T-cell (primary cell): ENCODE measurements at regions not wholly inside any gene's neighbourhood (a gene's known extent, or its start where the extent isn't known, plus 50 kb on each side); places are given as distances from the start of the nearest gene placed in this dataset.

Source experiments
- ATAC-seq, 4 experiments: fragments of 200-7000 bp in 3 of 4; fragments of 150-1000 bp in 1 of 4; cut with Tn5 transposase; replicated peaks in 1 of 4; 1 replicate in 3 of 4; 2 replicates in 1 of 4; pipeline ENCODE4 v1.10.0; 2021; ENCODE audit warnings: moderate library complexity in 3 of 4, mild to moderate bottlenecking in 2 of 4, moderate number of reproducible peaks in 1 of 4
- CTCF ChIA-PET, 2 donors: fragments of 300-600 bp; sonication (Branson Sonifier 250); formaldehyde crosslinking; loops; one replicate each; lab custom pipeline; 2022; ENCODE audit warnings: antibody characterized with exemption in 2 of 2; lab: Charles Lee
- POLR2A ChIA-PET, 2 donors: fragments of 300-600 bp; sonication (Branson Sonifier 250); formaldehyde crosslinking; loops; one replicate each; lab custom pipeline; 2022; ENCODE audit warnings: antibody characterized with exemption in 2 of 2; lab: Charles Lee
- DNase-seq, 35 experiments: peaks; one replicate each; pipeline versions ENCODE4 v3.0.0 to v3.0.0-alpha.2; 2013 to 2023
- H3K27ac ChIP-seq: one replicate; pipeline ENCODE4 v1.5.1; 2013; ENCODE audit warnings: low read length
- H3K27me3 ChIP-seq, 2 experiments: replicated peaks in 1 of 2; 1 replicate in 1 of 2; 2 replicates in 1 of 2; pipeline versions ENCODE4 v1.6.1 to v1.7.0; 2013; ENCODE audit warnings: low read length in 1 of 2, mixed read lengths in 1 of 2; ENCODE audit not compliant: control insufficient read depth in 2 of 2, insufficient read depth in 2 of 2; ENCODE audit errors: extremely low read depth in 1 of 2
- H3K36me3 ChIP-seq, 2 donors: 1 replicate in 1 of 2; 2 replicates in 1 of 2; pipeline versions ENCODE4 v1.6.1 to v1.7.0; 2013; ENCODE audit warnings: low read length in 1 of 2; ENCODE audit not compliant: control insufficient read depth in 2 of 2, insufficient read depth in 1 of 2; ENCODE audit errors: extremely low read depth in 1 of 2
- H3K4me1 ChIP-seq, 2 experiments: 1 replicate in 1 of 2; 2 replicates in 1 of 2; pipeline versions ENCODE4 v1.6.1 to v1.7.0; 2013; ENCODE audit warnings: low read length in 2 of 2, mixed read lengths in 1 of 2; ENCODE audit not compliant: insufficient read depth in 2 of 2, control insufficient read depth in 1 of 2; ENCODE audit errors: extremely low read depth in 1 of 2
- H3K4me3 ChIP-seq, 2 donors: 1 replicate in 1 of 2; 2 replicates in 1 of 2; pipeline versions ENCODE4 v1.5.1 to v1.7.0; 2013; ENCODE audit warnings: mild to moderate bottlenecking in 2 of 2, low read length in 1 of 2, moderate library complexity in 1 of 2; ENCODE audit not compliant: control insufficient read depth in 1 of 2; ENCODE audit errors: extremely low read depth in 1 of 2
- H3K9me3 ChIP-seq: 2 replicates; pipeline ENCODE4 v1.7.0; 2013
- H3K27ac Mint-ChIP-seq, 2 donors: one replicate each; pipeline ENCODE4 v1.8.0; 2020 to 2021; ENCODE audit warnings: mild to moderate bottlenecking in 2 of 2, mixed read lengths in 2 of 2
- H3K27me3 Mint-ChIP-seq, 2 donors: one replicate each; pipeline ENCODE4 v1.8.0; 2021 to 2022; ENCODE audit warnings: mixed read lengths in 2 of 2
- H3K36me3 Mint-ChIP-seq: one replicate; pipeline ENCODE4 v1.8.0; 2021; ENCODE audit warnings: mixed read lengths
- H3K4me1 Mint-ChIP-seq, 3 donors: one replicate each; pipeline ENCODE4 v1.8.0; 2020 to 2022; ENCODE audit warnings: mixed read lengths in 3 of 3, mild to moderate bottlenecking in 1 of 3
- H3K4me3 Mint-ChIP-seq, 3 donors: one replicate each; pipeline ENCODE4 v1.8.0; 2020 to 2022; ENCODE audit warnings: mild to moderate bottlenecking in 3 of 3, mixed read lengths in 3 of 3, moderate library complexity in 3 of 3
- H3K9me3 Mint-ChIP-seq, 3 donors: one replicate each; pipeline ENCODE4 v1.8.0; 2020 to 2022; ENCODE audit warnings: mixed read lengths in 3 of 3
- WGBS: methylation state at CpG from one replicate; pipeline ENCODE4 v1.1.5; 2013; ENCODE audit warnings: missing lambda C conversion rate; ENCODE audit not compliant: insufficient coverage; 5-methylcytosine and 5-hydroxymethylcytosine counted together

DNA sequence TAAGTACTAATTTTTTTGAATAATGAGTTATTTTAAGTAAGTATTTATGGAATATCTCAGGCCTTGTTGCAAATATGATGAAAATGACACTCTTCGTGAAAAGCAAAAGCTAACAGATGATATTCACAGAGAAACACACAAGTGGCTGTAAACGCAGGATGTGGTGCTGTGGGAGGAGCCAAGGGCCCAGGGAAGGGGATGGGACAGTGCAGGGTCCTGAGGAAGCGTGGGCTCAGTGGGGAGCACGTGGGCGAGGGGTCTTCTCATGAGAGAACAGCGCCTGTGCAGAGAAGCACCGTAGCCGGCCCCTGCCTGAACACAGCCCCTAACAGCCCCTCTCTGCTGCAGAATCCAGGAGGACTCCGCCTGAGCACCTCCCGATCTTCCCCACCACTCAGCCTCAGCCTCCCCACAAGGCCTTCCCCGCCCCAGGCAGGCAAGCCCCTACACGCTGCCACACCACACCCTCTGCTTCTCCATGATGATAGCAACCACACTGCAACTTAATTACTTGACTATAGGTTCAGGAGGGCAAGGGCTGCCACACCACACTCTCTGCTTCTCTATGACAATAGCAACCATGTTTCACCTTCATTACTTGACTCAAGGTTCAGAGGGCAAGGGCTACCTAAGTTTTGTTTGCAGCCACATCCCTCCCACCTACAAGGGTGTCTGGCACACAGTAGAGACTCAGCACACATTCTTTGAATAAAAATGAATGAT is 152.6 kb upstream of the RNF32 start:
- Histone ChIP-seq H3K27ac (no peak overlapping the region), H3K4me3 (no peak overlapping the region), H3K4me1 (no peaks in the 10 kb centered on the region), H3K9me3 (no peaks in the 10 kb centered on the region), H3K36me3 (no peaks in the 10 kb centered on the region), H3K27me3 (peaks cover 0 to 10% of the 10 kb centered on the region in 2 experiments)
- Mint-ChIP-seq H3K9me3 (no peaks in the 10 kb centered on the region), H3K27me3 (peaks cover 8 to 17% of the 10 kb centered on the region in 2 donors), H3K4me1 (no peaks in the 10 kb centered on the region), H3K36me3 (no peaks in the 10 kb centered on the region), H3K4me3 (no peak overlapping the region), H3K27ac (no peak overlapping the region)
- POLR2A ChIA-PET, result no interaction called here
- WGBS, result 76% methylated on average over 9 of the region's 12 CpGs
- no peak for ATAC-seq
- CTCF ChIA-PET, result no interaction called here
- DNase-seq, result no peak

DNA sequence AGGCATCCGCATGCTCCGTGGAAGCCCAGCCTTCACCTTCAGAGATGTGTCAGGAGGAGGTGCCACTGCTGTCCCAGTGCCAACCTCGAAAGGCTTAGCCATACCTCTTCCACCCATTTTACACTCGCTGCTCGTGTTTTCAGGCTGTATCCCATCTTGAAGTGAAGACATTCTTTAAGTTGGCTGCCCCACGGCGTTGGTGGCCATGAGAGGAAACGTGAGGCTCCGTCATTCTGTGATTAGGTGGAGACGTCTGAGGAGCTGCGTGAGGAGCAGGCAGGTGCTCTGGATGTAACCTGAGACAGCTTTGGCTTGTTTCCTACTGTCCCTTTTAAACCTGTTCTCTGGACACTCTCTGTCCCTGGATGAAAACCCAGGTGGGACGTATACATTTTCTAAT is 159.9 kb upstream of the RNF32 start:
- Histone ChIP-seq H3K36me3 (no peaks in the 10 kb centered on the region), H3K27me3 (peaks cover 5 to 21% of the 10 kb centered on the region in 2 experiments), H3K4me1 (no peaks in the 10 kb centered on the region), H3K27ac (no peak overlapping the region), H3K9me3 (no peaks in the 10 kb centered on the region), H3K4me3 (no peak overlapping the region)
- H3K36me3 Mint-ChIP-seq, result no peaks in the 10 kb centered on the region
- no peak overlapping the region for H3K4me3 Mint-ChIP-seq
- ATAC-seq (no peak), DNase-seq (no peak)
- no peaks in the 10 kb centered on the region for H3K4me1 Mint-ChIP-seq
- no peak overlapping the region for H3K27ac Mint-ChIP-seq
- CTCF ChIA-PET, result no interaction called here
- H3K9me3 Mint-ChIP-seq, result no peaks in the 10 kb centered on the region
- POLR2A ChIA-PET, result no interaction called here
- peaks cover 16 to 31% of the 10 kb centered on the region in 2 donors for H3K27me3 Mint-ChIP-seq
- 79% methylated on average over 10 of the region's 12 CpGs for WGBS

DNA sequence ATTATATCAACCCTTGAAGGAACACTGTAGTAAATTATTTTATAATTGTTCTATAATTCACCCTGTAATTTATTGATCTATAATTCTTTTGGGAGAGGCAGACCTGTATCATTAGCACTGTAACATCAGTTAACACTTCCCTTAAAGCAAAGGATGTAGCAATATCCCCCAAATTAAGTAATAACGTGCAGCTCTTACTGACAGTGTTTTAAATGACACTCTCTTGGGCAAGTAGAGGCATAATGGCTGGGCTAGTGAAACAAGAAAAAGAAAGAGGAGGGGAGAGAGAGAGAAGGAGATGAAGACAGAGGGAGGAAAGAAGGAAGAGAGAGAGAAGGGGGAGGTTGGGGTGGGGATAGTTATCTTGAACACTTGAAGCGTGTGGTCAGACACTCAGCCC is 161.0 kb upstream of the RNF32 start:
- peaks cover 7 to 29% of the 10 kb centered on the region in 2 experiments for H3K27me3 ChIP-seq
- POLR2A ChIA-PET, result no interaction called here
- H3K9me3 ChIP-seq, result no peaks in the 10 kb centered on the region
- no peak overlapping the region for H3K4me3 Mint-ChIP-seq
- H3K4me1 Mint-ChIP-seq, result no peaks in the 10 kb centered on the region
- no peaks in the 10 kb centered on the region for H3K4me1 ChIP-seq
- no peaks in the 10 kb centered on the region for H3K36me3 Mint-ChIP-seq
- WGBS, result 100% methylated on average over 1 of the region's 2 CpGs
- DNase-seq (no peak), ATAC-seq (no peak)
- H3K9me3 Mint-ChIP-seq, result no peaks in the 10 kb centered on the region
- no peak overlapping the region for H3K4me3 ChIP-seq
- CTCF ChIA-PET, result no interaction called here
- no peaks in the 10 kb centered on the region for H3K36me3 ChIP-seq
- H3K27me3 Mint-ChIP-seq, result peaks cover 27 to 36% of the 10 kb centered on the region in 2 donors
- H3K27ac ChIP-seq, result no peak overlapping the region
- H3K27ac Mint-ChIP-seq, result no peak overlapping the region

DNA sequence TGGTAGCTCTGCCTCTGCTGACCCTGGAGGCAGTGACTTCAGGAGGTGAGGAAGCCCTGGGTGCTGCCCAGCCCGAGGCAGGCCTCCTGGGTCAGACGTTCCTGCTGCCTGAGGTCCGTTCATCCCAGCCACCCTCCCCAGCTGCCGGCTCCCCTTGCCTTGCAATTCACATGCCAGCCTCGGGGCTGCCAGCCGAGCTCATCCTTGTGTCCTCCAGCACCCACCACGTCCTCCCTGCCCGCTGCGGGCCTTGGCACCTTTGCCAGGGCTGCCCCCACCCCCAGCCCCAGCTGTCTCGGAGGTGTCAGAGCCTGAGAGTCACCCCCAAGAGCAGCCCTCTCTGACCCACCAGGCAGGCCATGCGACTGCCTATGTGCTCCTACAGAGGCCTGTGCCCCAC is 162.1 kb upstream of the RNF32 start:
- Mint-ChIP-seq H3K4me3 (no peak overlapping the region), H3K36me3 (no peaks in the 10 kb centered on the region), H3K27me3 (peaks cover 33 to 36% of the 10 kb centered on the region in 2 donors), H3K9me3 (no peaks in the 10 kb centered on the region), H3K27ac (no peak overlapping the region), H3K4me1 (no peaks in the 10 kb centered on the region)
- H3K4me3 ChIP-seq, result no peak overlapping the region
- H3K27me3 ChIP-seq, result peaks cover 7 to 29% of the 10 kb centered on the region in 2 experiments
- DNase-seq (no peak), ATAC-seq (no peak)
- no peaks in the 10 kb centered on the region for H3K9me3 ChIP-seq
- ChIA-PET CTCF (no interaction called here), POLR2A (no interaction called here)
- no peaks in the 10 kb centered on the region for H3K4me1 ChIP-seq
- WGBS, result 64% methylated on average over 10 of the region's 11 CpGs
- no peaks in the 10 kb centered on the region for H3K36me3 ChIP-seq
- H3K27ac ChIP-seq, result no peak overlapping the region

DNA sequence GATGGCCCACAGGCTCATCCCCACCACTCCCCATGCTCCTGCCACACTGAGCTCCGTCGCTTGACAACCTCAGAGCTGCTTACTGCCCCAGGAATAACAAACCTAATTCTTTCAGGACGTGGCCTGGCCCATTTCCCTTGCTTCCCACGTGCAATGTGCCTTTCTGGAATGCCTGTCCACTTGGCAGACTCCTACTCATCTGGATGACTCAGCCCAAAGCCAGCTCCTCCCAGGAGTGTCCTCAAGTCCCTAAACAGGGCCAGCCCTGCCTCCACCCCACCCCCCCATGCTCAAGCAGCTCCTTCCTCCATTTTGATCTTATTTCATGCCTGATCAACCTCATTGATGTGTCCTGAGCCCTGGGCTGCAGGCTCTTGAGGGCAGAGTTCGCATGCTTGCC is 164.9 kb upstream of the RNF32 start:
- Histone ChIP-seq H3K4me1 (no peaks in the 10 kb centered on the region), H3K4me3 (no peak overlapping the region), H3K27me3 (peaks cover 9 to 24% of the 10 kb centered on the region in 2 experiments), H3K27ac (no peak overlapping the region), H3K36me3 (no peaks in the 10 kb centered on the region), H3K9me3 (no peaks in the 10 kb centered on the region)
- H3K4me3 Mint-ChIP-seq, result no peak overlapping the region
- ChIA-PET CTCF (interaction anchor here in 1 of 2 donors (0.7 to 0.9 kb wide), 2 partner anchors 23 to 661 kb away, joined by 3 read pairs; no protein-coding TSS in a partner anchor), POLR2A (no interaction called here)
- no peak for ATAC-seq
- peaks cover 33 to 36% of the 10 kb centered on the region in 2 donors for H3K27me3 Mint-ChIP-seq
- 62% methylated on average over 5 of the region's 5 CpGs for WGBS
- no peaks in the 10 kb centered on the region for H3K9me3 Mint-ChIP-seq
- no peak for DNase-seq
- H3K36me3 Mint-ChIP-seq, result no peaks in the 10 kb centered on the region
- no peaks in the 10 kb centered on the region for H3K4me1 Mint-ChIP-seq
- no peak overlapping the region for H3K27ac Mint-ChIP-seq

DNA sequence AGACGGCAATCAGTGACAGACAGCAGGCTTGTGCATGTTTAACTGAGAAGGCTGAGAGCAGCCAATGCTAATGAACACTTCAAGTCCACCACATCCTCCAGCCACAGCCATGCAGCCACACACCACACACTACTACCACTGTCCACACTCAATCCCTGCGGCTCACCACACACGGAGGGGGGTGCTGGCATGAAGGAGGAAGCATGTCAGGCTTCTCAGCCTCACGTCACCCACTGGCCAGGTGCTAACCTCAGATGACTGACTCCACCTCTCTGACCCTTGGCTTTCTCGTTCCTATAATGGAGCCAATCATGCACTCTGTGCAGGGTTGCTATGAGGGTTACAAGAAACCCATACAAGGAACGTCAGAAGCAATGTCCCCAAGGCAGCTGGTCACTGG is 165.4 kb upstream of the RNF32 start:
- Histone ChIP-seq H3K4me3 (no peak overlapping the region), H3K27ac (no peak overlapping the region), H3K4me1 (no peaks in the 10 kb centered on the region), H3K36me3 (no peaks in the 10 kb centered on the region), H3K9me3 (no peaks in the 10 kb centered on the region), H3K27me3 (peaks cover 9 to 27% of the 10 kb centered on the region in 2 experiments)
- H3K9me3 Mint-ChIP-seq, result no peaks in the 10 kb centered on the region
- H3K27me3 Mint-ChIP-seq, result peaks cover 33 to 36% of the 10 kb centered on the region in 2 donors
- no peak overlapping the region for H3K27ac Mint-ChIP-seq
- CTCF ChIA-PET, result interaction anchor here in 1 of 2 donors (0.7 to 0.9 kb wide), 2 partner anchors 23 to 660 kb away, joined by 3 read pairs; no protein-coding TSS in a partner anchor
- no peak overlapping the region for H3K4me3 Mint-ChIP-seq
- WGBS, result 61% methylated on average over 4 of the region's 6 CpGs
- H3K36me3 Mint-ChIP-seq, result no peaks in the 10 kb centered on the region
- DNase-seq (no peak), ATAC-seq (no peak)
- no peaks in the 10 kb centered on the region for H3K4me1 Mint-ChIP-seq
- POLR2A ChIA-PET, result no interaction called here
